ENCODE measurements at regions not wholly inside any gene's neighbourhood (a gene's known extent, or its start where the extent isn't known, plus 50 kb on each side); places are given as distances from the start of the nearest gene placed in this dataset.

GRCh38 chr5:117189784-117190183, 615.2 kb upstream of the SEMA6A start:
- TF ChIP-seq EZH2phosphoT487 (IDR thresholded peaks at IDR 0.05; ENCODE audit: low read length) (no peak), EZH2 (optimal IDR thresholded peaks at IDR 0.05; ENCODE audit: low read depth, low read length) (no peak), CTCF (IDR thresholded peaks at IDR 0.05; ENCODE audit: low read length) (no peak)
- H3K9ac ChIP-seq (ENCODE audit: low read length), result no peak overlapping the region
- no peaks in the 10 kb centered on the region for H3K27me3 ChIP-seq (replicated peaks; ENCODE audit: insufficient read depth, low read length)
- no peaks in the 10 kb centered on the region for H3K9me3 ChIP-seq (replicated peaks; ENCODE audit: insufficient read depth, low read length)
- no peak overlapping the region for H3K27ac ChIP-seq (ENCODE audit: low read length)
- no peak overlapping the region for H2AFZ ChIP-seq (ENCODE audit: low read length)
- no peak overlapping the region for H3K4me2 ChIP-seq (ENCODE audit: low read depth, low read length)
- H3K36me3 ChIP-seq (replicated peaks; ENCODE audit: insufficient read depth, low read length), result no peaks in the 10 kb centered on the region
- no peaks in the 10 kb centered on the region for H3K4me1 ChIP-seq (ENCODE audit: low read length)
- H3F3A ChIP-seq (ENCODE audit: insufficient read depth, low read length), result no peaks in the 10 kb centered on the region
- no peaks in the 10 kb centered on the region for H3K9me2 ChIP-seq (replicated peaks; ENCODE audit: insufficient read depth, low read length)
- no peaks in the 10 kb centered on the region for H3K79me2 ChIP-seq (ENCODE audit: low read length)
- H3K4me3 ChIP-seq (ENCODE audit: low read length), result no peak overlapping the region
- no peak for DNase-seq
- H4K20me1 ChIP-seq (ENCODE audit: insufficient read depth, low read length), result no peaks in the 10 kb centered on the region

GRCh38 chr5:117188211-117188610, 613.6 kb upstream of the SEMA6A start:
- no peaks in the 10 kb centered on the region for H3K27me3 ChIP-seq (replicated peaks; ENCODE audit: insufficient read depth, low read length)
- no peaks in the 10 kb centered on the region for H3K4me1 ChIP-seq (ENCODE audit: low read length)

GRCh38 chr5:117186751-117187150, 612.1 kb upstream of the SEMA6A start:
- Histone ChIP-seq H3K27me3 (replicated peaks; ENCODE audit: insufficient read depth, low read length) (no peaks in the 10 kb centered on the region), H3K9me2 (replicated peaks; ENCODE audit: insufficient read depth, low read length) (no peaks in the 10 kb centered on the region), H3K9ac (ENCODE audit: low read length) (no peak overlapping the region), H3K36me3 (replicated peaks; ENCODE audit: insufficient read depth, low read length) (no peaks in the 10 kb centered on the region), H2AFZ (ENCODE audit: low read length) (no peak overlapping the region), H3K79me2 (ENCODE audit: low read length) (no peaks in the 10 kb centered on the region), H4K20me1 (ENCODE audit: insufficient read depth, low read length) (no peaks in the 10 kb centered on the region), H3K4me3 (ENCODE audit: low read length) (no peak overlapping the region), H3K4me2 (ENCODE audit: low read depth, low read length) (no peak overlapping the region), H3K4me1 (ENCODE audit: low read length) (no peaks in the 10 kb centered on the region), H3F3A (ENCODE audit: insufficient read depth, low read length) (no peaks in the 10 kb centered on the region), H3K9me3 (replicated peaks; ENCODE audit: insufficient read depth, low read length) (no peaks in the 10 kb centered on the region), H3K27ac (ENCODE audit: low read length) (no peak overlapping the region)
- TF ChIP-seq CTCF (IDR thresholded peaks at IDR 0.05; ENCODE audit: low read length) (no peak), EZH2 (optimal IDR thresholded peaks at IDR 0.05; ENCODE audit: low read depth, low read length) (no peak), EZH2phosphoT487 (IDR thresholded peaks at IDR 0.05; ENCODE audit: low read length) (no peak)
- DNase-seq, result no peak

More at GRCh38 chr5:117188211-117188610, 613.6 kb upstream of the SEMA6A start:
- Histone ChIP-seq H3K9me2 (replicated peaks; ENCODE audit: insufficient read depth, low read length) (no peaks in the 10 kb centered on the region), H3K4me2 (ENCODE audit: low read depth, low read length) (no peak overlapping the region), H3F3A (ENCODE audit: insufficient read depth, low read length) (no peaks in the 10 kb centered on the region), H3K79me2 (ENCODE audit: low read length) (no peaks in the 10 kb centered on the region), H4K20me1 (ENCODE audit: insufficient read depth, low read length) (no peaks in the 10 kb centered on the region), H3K9me3 (replicated peaks; ENCODE audit: insufficient read depth, low read length) (no peaks in the 10 kb centered on the region), H3K4me3 (ENCODE audit: low read length) (no peak overlapping the region), H2AFZ (ENCODE audit: low read length) (no peak overlapping the region), H3K27ac (ENCODE audit: low read length) (no peak overlapping the region), H3K9ac (ENCODE audit: low read length) (no peak overlapping the region), H3K36me3 (replicated peaks; ENCODE audit: insufficient read depth, low read length) (no peaks in the 10 kb centered on the region)
- TF ChIP-seq EZH2 (optimal IDR thresholded peaks at IDR 0.05; ENCODE audit: low read depth, low read length), result no peak
- no peak for TF ChIP-seq EZH2phosphoT487 (IDR thresholded peaks at IDR 0.05; ENCODE audit: low read length)
- no peak for TF ChIP-seq CTCF (IDR thresholded peaks at IDR 0.05; ENCODE audit: low read length)
- DNase-seq, result no peak
